GM19328 (cell line): ENCODE measurements at regions not wholly inside any gene's neighbourhood (a gene's known extent, or its start where the extent isn't known, plus 50 kb on each side); places are given as distances from the start of the nearest gene placed in this dataset.

Experiments
- ATAC-seq: cut with Tn5 transposase; IDR thresholded peaks from one replicate; pipeline ENCODE4 v1.9.1; 2021; ENCODE audit warnings: mild to moderate bottlenecking, moderate library complexity; ENCODE audit not compliant: unreplicated experiment

DNA sequence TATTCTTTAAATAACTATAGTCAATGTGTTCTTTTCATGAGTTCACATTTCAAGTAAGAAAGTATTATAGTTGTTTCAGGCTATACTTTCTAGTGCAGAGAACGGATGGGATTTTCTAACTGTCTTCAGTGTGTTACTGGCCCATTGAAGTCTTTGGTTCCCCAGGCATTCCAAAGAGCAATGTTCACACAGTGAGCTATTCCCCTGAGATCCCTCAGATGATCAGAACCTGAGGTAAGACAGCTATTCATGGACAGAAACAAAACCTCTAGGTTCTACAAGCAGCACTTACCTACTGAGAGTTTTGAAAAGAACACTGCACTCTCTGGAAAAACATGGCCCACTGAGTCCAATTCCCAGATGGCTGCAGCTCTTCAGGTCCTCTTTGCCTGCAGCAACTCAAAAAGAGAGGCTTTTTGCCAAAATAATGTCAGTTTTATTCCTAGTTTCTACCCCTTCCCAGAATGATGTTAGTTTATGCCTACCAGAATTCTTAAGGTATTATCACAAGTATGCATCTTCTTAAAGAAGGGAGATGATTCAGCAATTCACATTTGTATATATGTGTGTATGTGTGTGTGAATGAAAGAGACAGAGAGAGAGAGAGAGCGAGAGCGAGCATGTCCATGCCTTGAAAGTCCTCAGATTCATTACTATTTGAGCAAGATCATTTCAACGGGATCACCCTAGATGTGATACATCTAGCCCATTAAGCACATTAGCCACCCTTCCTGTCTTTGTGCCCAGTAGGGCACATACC, 146.1 kb downstream of the PDHA2 start:
- ATAC-seq = no peak

DNA sequence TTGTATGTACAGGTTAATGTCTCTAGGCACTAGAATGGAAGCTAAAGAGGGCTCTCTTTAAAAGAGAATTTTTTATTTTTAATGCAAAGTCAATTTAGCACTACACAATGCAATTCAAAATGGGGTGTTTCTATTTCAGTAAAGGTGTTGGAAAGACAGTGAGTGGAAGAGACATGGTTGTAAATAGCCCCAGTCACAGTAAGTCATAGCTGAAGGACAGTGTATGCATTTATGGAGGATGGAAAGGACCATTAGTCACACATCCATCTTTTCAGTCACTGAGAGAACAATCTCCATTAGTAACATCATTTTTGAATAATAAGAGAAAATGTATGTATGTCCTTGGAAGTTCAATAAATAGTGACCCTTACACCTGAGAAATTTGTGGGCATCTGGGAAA, 148.0 kb downstream of the PDHA2 start:
- no peak for ATAC-seq

DNA sequence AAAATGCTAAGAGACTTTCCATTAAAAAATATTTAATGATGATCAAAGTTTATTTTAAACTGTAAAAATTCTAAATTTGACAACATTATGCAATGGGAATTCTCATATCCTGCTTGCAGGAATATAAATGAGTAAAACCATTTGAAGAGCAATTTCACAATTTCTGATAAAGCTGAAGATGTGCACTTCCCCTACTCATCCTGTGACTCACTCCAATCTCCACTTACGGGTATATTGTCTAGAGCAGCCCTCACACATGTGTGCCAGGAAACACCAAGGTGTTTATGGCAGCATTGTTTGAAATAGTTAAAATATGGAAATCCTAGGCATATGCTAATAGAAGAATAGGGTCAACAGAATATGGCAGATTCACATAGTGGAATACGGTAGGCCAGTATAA, 158.4 kb downstream of the PDHA2 start:
- no peak for ATAC-seq

- ATAC-seq = no peak
Measured at GRCh38 chr4:96003951-96004740, 164.3 kb downstream of the PDHA2 start.

DNA sequence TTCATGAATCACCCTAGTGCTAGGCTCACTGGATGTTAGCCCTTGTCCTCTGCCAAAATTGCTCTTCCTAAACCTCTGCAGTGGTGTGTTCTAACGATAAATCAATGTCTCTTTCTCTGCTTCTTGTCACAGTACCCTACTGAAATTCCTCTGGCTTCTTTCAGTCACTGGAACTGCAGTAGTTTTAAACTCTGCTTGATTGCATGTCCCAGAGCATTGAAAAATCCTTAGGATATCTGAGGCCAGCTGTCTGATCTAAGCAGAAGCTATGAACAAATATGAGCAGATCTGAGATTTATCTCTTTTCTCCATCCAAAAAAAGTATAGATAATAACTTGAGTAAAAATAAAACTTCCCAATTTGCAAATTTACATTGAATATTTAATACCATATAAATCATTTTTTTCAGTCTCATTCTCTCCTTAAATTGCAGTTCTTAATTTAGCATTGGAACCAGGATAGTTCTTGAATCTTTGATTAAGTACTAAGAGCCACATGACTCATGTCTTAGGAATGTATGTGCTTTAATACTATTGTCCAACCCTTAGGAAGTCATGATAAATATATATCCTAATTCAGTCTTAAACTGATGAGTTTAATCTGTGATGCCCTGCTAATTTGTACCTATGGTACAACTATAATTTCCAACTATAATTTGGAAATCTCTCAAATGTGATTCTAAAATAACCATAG, 169.7 kb downstream of the PDHA2 start:
- no peak for ATAC-seq

- no peak for ATAC-seq
Measured at GRCh38 chr4:96012687-96013086, 172.8 kb downstream of the PDHA2 start.

GRCh38 chr4:96016634-96017299, 176.9 kb downstream of the PDHA2 start:
- no peak for ATAC-seq

DNA sequence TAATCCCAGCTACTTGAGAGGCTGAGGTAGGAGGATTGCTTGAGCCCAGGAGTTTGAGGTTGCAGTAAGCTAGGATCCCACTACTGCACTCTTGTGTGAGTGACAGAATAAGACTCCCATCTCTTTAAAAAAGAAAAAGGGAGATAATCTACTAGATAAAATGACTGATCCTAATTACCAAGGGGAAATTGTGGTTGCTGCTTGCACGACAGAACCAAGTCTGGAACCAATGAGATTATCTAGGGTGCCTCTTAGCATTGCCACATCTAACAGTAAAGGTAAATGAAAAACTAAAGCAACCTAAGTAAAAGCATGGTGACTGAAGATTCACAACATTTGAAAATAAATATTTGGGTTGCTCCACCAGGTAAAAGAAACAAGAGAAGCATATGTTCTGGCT, 185.1 kb downstream of the PDHA2 start:
- no peak for ATAC-seq

GRCh38 chr4:96035727-96036126, 195.8 kb downstream of the PDHA2 start:
- ATAC-seq = no peak

DNA sequence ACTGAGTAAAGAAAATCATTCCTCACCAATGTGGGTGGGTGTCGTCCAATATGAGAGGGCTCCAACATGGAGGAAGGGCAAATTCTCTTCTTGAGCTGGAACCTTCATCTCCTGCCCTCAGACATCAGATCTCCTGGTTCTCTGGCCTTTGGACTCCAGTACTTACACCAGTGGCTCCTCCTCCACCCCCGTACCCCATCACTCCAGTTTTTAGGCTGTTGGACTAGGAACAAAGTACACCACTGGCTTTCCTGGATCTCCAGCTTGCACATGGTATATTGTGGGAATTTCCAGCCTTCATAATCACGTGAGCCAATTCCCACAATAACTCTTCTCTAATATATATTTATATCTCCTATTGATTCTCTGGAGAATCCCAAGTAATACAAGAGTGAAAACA, 196.9 kb downstream of the PDHA2 start:
- ATAC-seq = no peak

DNA sequence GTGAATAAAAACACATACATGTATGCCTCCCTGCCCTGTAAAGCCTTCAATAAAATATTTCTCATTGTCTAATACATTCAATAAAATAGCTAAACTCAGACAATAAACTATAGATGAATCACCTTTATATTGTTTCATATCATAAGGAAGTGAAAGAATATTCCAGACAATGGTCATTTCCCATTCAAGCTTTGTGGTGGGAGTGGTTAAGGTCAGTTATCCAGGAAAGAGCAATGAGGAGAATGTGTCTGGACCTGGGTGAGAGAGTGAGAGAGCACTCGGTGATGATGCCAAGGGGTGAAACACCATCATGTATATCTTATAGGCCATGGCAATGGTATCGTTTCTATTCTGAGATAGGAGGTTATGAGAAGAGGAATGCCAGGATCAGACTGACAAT, 197.8 kb downstream of the PDHA2 start:
- no peak for ATAC-seq

- no peak for ATAC-seq
Measured at GRCh38 chr4:96039217-96039616, 199.3 kb downstream of the PDHA2 start.

DNA sequence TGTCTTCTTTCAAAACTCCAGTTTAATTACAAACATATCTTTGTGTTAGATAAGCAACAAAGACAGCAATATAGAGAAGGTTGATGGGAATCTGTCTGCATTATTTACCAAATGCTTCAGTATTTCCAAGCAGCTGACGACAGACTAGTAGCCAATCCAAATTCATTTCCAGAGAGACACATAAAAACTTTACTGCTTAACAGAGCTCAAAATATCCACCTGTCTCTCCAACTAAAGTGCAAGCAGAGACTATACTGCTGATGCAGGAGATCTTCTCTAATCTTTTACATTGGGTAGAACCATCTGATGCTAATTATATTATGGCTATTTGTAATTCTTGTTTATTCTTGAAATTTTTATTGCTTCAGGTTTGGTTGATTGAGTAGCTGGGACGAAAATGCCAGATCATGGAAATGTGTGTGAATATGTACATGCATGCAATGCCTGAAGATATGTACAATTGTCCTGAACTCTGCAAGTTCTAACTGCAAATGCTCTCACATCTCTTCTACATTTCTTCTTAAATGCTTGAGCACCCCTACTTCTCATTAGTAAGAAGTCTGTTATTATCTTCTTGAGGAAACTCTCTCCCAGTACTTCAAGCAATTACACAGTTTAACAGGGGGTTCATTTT, 200.0 kb downstream of the PDHA2 start:
- ATAC-seq = no peak

DNA sequence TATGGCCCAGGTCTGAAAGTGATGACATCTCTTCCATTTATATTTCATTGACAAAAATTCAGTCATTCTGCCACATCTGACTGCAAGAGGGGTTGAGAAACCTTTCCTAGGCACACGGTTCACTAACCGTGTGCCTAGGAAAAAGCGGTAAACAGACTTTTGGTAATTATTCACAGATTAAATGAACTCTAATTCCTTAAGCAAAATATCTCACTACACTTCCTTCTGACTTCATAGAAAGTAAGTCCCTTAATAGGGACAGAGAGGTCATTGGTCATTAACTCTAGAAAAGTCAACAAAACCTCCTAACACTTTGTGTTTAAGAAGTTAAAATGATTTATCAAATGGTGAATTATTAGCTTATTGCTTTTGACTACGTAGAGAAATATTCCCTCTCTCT, 205.1 kb downstream of the PDHA2 start:
- no peak for ATAC-seq

DNA sequence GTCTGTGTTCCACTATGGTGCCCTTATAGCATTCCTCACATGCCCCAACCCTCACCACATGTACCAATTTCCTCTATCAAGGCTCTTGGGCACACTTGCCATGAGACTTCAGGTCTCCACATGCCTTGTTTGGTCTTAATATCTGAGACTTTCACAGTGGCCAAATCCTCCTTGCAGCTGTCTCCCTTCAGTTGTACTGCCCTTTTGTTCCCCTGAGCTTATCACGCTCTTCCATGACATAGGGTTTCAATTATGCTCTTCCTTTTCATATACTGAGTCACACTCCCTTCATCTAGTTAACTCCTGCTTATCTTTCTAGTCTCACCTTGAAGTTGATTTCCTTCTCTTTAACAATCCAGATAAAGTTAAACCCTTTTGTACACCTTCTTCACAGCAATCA, 212.9 kb downstream of the PDHA2 start:
- no peak for ATAC-seq

DNA sequence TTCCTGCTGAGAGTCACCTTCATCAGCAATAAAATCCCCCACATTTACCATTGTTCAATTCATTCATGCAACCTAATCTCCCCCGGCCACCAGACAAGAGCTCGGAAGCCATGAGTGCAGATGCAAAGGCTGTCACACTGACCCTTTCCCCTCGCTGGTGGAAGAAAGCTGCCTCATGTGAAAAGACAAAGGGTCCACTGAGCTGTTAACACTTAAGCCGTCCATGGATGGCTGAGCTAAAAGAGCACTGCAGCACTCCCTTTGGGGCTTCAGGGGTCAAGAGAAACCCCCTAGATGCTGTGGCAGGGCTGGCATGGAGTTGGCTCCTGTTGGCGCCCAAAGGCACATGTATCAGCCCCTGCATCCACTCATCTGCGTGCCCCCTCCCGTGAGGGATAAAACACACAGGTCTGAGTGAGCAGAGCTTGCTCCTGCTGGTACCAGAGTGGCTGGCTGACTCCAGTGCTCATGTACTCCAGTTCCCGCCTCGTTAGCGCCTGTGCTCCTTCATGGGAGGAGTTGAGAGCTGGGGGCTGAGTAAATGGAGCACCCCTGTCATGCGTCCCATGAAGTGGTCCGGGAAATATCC, 216.5 kb downstream of the PDHA2 start:
- no peak for ATAC-seq

- ATAC-seq = no peak
Measured at GRCh38 chr4:96063639-96064038, 223.7 kb downstream of the PDHA2 start.

GRCh38 chr4:96073461-96073860, 233.6 kb downstream of the PDHA2 start:
- no peak for ATAC-seq

DNA sequence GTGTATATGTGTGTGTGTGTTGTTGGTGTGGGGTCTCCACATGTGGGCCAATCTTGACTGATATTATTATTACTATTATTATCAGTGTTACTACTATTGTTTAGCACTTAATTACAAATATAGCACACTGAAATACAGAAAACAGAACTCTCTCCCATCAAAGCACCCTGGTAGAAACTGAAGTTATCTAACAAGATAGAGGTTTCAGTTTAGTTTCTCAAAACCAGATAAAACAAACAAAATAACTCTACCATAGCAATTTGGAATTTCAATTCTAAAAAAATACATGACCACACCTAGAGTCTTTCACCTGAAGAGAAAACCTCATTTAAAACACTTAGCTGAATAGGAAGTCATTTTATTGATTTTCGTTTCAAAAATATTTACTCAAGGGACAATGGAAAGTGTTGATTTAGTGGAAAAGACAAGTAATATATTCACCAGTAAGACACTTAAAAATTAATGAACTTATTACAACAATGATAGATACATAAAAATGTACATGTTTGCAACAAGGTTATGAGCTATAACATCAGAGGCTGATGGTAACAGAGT, 252.3 kb downstream of the PDHA2 start:
- ATAC-seq = no peak

GRCh38 chr4:96093057-96093456, 253.2 kb downstream of the PDHA2 start:
- no peak for ATAC-seq
